Breast epithelium (tissue), 3 donors: ENCODE measurements at regions not wholly inside any gene's neighbourhood (a gene's known extent, or its start where the extent isn't known, plus 50 kb on each side); places are given as distances from the start of the nearest gene placed in this dataset.

Experiments used
- POLR2A ChIP-seq: fragments of 450-650 bp; IDR thresholded peaks from one replicate; pipeline ENCODE4 v1.6.1; 2016; ENCODE audit warnings: antibody characterized with exemption, mild to moderate bottlenecking, moderate library complexity
- TF ChIP-seq, protein P1 (sequence below), 3 donors: fragments of 450-650 bp; IDR thresholded peaks; one replicate each; pipeline ENCODE4 v1.5.1; 2016 to 2017; ENCODE audit warnings: antibody characterized with exemption in 3 of 3, mild to moderate bottlenecking in 3 of 3, moderate library complexity in 3 of 3

DNA sequence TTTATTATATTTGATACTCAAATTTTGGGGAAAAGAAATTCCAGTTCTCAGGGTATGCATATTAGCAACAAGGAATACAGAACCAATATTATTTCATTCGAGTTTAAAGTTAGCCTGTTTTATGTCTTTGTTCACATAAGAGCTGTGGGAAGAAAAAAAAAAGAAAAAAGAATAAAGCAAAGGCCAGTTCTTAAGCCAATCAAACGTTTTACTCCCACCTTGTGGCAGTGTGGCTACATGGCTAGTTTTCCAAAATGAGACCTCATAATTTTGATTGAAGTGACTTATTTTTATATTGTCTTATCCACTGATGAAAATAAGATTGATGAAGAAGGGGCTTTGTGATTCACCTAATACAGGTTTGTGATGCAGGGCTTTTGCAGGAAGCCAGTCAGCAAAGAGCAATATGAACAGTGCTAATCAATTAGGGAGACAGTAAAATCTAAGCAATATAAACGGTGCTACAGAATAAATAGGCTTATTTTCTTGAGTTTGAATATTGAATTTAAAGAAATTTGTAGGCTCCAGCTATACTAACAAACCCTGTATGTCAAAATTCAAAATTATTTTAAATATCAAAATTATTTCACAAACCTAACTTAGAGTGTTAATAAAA, 624.1 kb upstream of the FOXG1 start:
- TF ChIP-seq POLR2A: no peak
- TF ChIP-seq, protein P1, sequence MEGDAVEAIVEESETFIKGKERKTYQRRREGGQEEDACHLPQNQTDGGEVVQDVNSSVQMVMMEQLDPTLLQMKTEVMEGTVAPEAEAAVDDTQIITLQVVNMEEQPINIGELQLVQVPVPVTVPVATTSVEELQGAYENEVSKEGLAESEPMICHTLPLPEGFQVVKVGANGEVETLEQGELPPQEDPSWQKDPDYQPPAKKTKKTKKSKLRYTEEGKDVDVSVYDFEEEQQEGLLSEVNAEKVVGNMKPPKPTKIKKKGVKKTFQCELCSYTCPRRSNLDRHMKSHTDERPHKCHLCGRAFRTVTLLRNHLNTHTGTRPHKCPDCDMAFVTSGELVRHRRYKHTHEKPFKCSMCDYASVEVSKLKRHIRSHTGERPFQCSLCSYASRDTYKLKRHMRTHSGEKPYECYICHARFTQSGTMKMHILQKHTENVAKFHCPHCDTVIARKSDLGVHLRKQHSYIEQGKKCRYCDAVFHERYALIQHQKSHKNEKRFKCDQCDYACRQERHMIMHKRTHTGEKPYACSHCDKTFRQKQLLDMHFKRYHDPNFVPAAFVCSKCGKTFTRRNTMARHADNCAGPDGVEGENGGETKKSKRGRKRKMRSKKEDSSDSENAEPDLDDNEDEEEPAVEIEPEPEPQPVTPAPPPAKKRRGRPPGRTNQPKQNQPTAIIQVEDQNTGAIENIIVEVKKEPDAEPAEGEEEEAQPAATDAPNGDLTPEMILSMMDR (IDR thresholded peaks at IDR 0.05): no peak
